Ovary (tissue), 7 donors: ENCODE measurements at regions not wholly inside any gene's neighbourhood (a gene's known extent, or its start where the extent isn't known, plus 50 kb on each side); places are given as distances from the start of the nearest gene placed in this dataset.

Experiments used
- DNase-seq, 5 donors: peaks; one replicate each; pipeline ENCODE4 v3.0.0-alpha.2; 2019 to 2020
- H3K27ac ChIP-seq, 2 donors: fragments of 200-600 bp; one replicate each; pipeline versions ENCODE4 v1.5.1 to v1.8.0; 2019 to 2022
- H3K27me3 ChIP-seq: fragments of 200-600 bp; one replicate; pipeline ENCODE4 v1.8.0; 2022
- H3K36me3 ChIP-seq: fragments of 200-600 bp; sonication (generic); one replicate; pipeline ENCODE4 v1.5.1; 2019
- H3K4me1 ChIP-seq: one replicate; pipeline ENCODE4 v1.8.1; 2013; ENCODE audit warnings: mild to moderate bottlenecking, moderate library complexity; ENCODE audit not compliant: insufficient read depth
- H3K4me3 ChIP-seq: fragments of 200-600 bp; sonication (generic); one replicate; pipeline ENCODE4 v1.5.1; 2017
- H3K9me3 ChIP-seq, 2 donors: fragments of 200-600 bp in 1 of 2; sonication (generic) in 1 of 2; one replicate each; pipeline versions ENCODE4 v1.5.1 to v1.8.1; 2013 to 2019; ENCODE audit warnings: mild to moderate bottlenecking in 1 of 2, moderate library complexity in 1 of 2
- CTCF ChIP-seq, 3 donors: fragments of 450-650 bp in 2 of 3; fragments of 200-600 bp in 1 of 3; IDR thresholded peaks; one replicate each; pipeline versions ENCODE4 v1.5.1 to v1.8.0; 2016 to 2022; ENCODE audit warnings: antibody characterized with exemption in 3 of 3, mild to moderate bottlenecking in 1 of 3
- EP300 ChIP-seq: sonication (generic); formaldehyde crosslinking; IDR thresholded peaks from one replicate; pipeline ENCODE4 v1.6.1; 2017; ENCODE audit warnings: antibody characterized with exemption
- POLR2A ChIP-seq: fragments of 450-650 bp; IDR thresholded peaks from one replicate; pipeline ENCODE4 v1.6.1; 2017; ENCODE audit warnings: antibody characterized with exemption, mild to moderate bottlenecking, moderate library complexity
- WGBS, 3 donors: extraction: QIAGEN DNeasy Blood & Tissue Kit in 1 of 3; methylation state at CpG; one replicate each; pipeline versions ENCODE4 v1.1.5 to v1.1.7; 2013 to 2017; 5-methylcytosine and 5-hydroxymethylcytosine counted together
- intact Hi-C, 4 donors: fragments of 100-400 bp; cut with DNase I; formaldehyde crosslinking; loops; one replicate each; pipeline versions ENCODE4 v1.11.0 to v1.15.1; 2022 to 2023
- donor health status: DM: no; HTN: no; CAD: no; lungs with moderate emphysema.
- donor health status: DM: no; HTN: no; CAD: no.
- donor health status: Bipolar disorder and iron deficiency.
- donor health status: DM: no; HTN: no; CAD: no.
- donor health status: DM: yes; HTN: yes; CAD: no.

- intact Hi-C loops: no loop called here
These were observed 69.5 kb upstream of the DIO3 start for GRCh38 chr14:101491841-101492240.

GRCh38 chr14:101492716-101493115 lies 68.6 kb upstream of the DIO3 start:
- H3K4me3 ChIP-seq: no peak overlapping the region
- H3K9me3 ChIP-seq: no peaks in the 10 kb centered on the region
- no peak overlapping the region for H3K27ac ChIP-seq
- TF ChIP-seq CTCF (IDR thresholded peaks at IDR 0.05) (no peak), EP300 (no peak), POLR2A (no peak)
- DNase-seq: peak in 4 of 5 donors; percentile 5 to 14 (median 10)
- no peaks in the 10 kb centered on the region for H3K36me3 ChIP-seq
- H3K27me3 ChIP-seq: no peaks in the 10 kb centered on the region
- WGBS, 3 donors: 77 to 83% (median 80%) methylated on average over 15 of the region's 15 CpGs
- H3K4me1 ChIP-seq: peaks cover 19% of the 10 kb centered on the region
- intact Hi-C loops: no loop called here

More at GRCh38 chr14:101491841-101492240, 69.5 kb upstream of the DIO3 start:
- TF ChIP-seq EP300: no peak
- TF ChIP-seq CTCF (IDR thresholded peaks at IDR 0.05): no peak
- DNase-seq: peak in 2 of 5 donors; percentile 5 to 12
- H3K4me3 ChIP-seq: no peak overlapping the region
- no peaks in the 10 kb centered on the region for H3K27me3 ChIP-seq
- H3K27ac ChIP-seq: no peak overlapping the region
- WGBS, 3 donors: 96 to 97% (median 96%) methylated on average over 12 of the region's 12 CpGs
- no peaks in the 10 kb centered on the region for H3K9me3 ChIP-seq
- peaks cover 17% of the 10 kb centered on the region for H3K4me1 ChIP-seq
- no peaks in the 10 kb centered on the region for H3K36me3 ChIP-seq

- no peak for TF ChIP-seq EP300
- TF ChIP-seq CTCF (IDR thresholded peaks at IDR 0.05): no peak
- no peak for TF ChIP-seq POLR2A
- Histone ChIP-seq H3K4me1 (peaks cover 31% of the 10 kb centered on the region), H3K36me3 (no peaks in the 10 kb centered on the region), H3K27ac (no peak overlapping the region), H3K4me3 (no peak overlapping the region), H3K9me3 (no peaks in the 10 kb centered on the region), H3K27me3 (no peaks in the 10 kb centered on the region)
- peak in 4 of 5 donors; percentile 5 to 15 (median 12) for DNase-seq
- WGBS, 3 donors: 71 to 84% (median 76%) methylated on average over 7 of the region's 7 CpGs
- intact Hi-C loops: no loop called here
These were observed 66.5 kb upstream of the DIO3 start for GRCh38 chr14:101494826-101495225.

GRCh38 chr14:101495284-101495683 lies 66.0 kb upstream of the DIO3 start:
- Histone ChIP-seq H3K4me3 (no peak overlapping the region), H3K4me1 (peaks cover 31% of the 10 kb centered on the region), H3K36me3 (no peaks in the 10 kb centered on the region), H3K27ac (no peak overlapping the region), H3K9me3 (no peaks in the 10 kb centered on the region), H3K27me3 (no peaks in the 10 kb centered on the region)
- DNase-seq: peak in 3 of 5 donors; percentile 2 to 8 (median 5)
- 96 to 97% (median 97%) methylated on average over 3 of the region's 3 CpGs for WGBS, 3 donors
- intact Hi-C loops: no loop called here
- TF ChIP-seq CTCF (IDR thresholded peaks at IDR 0.05) (no peak), EP300 (no peak), POLR2A (no peak)
